GM21515 (cell line): ENCODE measurements at regions not wholly inside any gene's neighbourhood (a gene's known extent, or its start where the extent isn't known, plus 50 kb on each side); places are given as distances from the start of the nearest gene placed in this dataset.
"Not testable (repeated sequence)": the region's sequence is repeated elsewhere in the genome, so short reads cannot be mapped to it uniquely, and the experiment has no call there.

Experiments
- ATAC-seq: cut with Tn5 transposase; IDR thresholded peaks from one replicate; pipeline ENCODE4 v1.9.1; 2021; ENCODE audit not compliant: unreplicated experiment

GRCh38 chr3:191148131-191148530 is 50.9 kb upstream of the OSTN start:
- no peak for ATAC-seq

DNA sequence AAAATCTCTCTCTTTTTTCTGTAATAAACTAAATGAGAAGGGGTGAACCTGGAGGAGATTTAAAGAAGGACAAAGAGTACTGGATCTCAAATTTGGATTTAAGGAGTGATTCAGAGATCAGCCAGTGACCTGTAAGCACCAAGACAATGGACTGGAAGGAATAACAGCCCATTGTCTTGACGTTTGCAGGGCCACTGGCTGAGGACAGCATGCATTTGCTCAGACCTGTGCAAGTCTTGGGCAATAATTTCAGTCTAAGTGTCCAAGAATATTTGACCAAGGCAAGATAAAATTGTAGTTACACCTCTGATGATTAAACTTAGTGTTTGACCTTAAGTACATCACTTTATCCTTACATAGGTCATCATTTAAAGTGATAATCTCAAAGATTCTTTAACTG is 55.8 kb upstream of the OSTN start:
- ATAC-seq, result no peak

GRCh38 chr3:191141728-191142127 is 57.3 kb upstream of the OSTN start:
- ATAC-seq, result no peak

GRCh38 chr3:191139736-191140135 is 59.3 kb upstream of the OSTN start:
- peak; percentile 61 for ATAC-seq

DNA sequence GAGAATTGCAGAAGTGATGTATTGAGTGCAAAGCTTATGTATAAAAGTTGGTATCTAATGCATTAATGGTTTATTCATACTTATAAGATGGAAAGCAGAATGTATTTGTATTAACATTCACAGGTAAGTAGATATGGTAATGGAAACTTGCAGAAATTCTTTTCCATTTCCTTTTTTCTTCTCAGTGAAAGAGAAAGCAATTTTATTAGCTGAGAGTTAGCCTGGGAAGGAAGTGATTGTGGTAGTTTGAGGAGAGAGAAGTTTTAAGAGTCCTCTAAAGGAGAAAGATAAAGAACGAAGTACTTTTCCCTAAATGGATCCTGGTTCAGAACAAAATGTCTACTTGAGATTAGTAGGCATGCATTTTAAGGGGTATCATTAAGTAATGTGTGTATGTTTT is 60.1 kb upstream of the OSTN start:
- peak; percentile 36 for ATAC-seq

DNA sequence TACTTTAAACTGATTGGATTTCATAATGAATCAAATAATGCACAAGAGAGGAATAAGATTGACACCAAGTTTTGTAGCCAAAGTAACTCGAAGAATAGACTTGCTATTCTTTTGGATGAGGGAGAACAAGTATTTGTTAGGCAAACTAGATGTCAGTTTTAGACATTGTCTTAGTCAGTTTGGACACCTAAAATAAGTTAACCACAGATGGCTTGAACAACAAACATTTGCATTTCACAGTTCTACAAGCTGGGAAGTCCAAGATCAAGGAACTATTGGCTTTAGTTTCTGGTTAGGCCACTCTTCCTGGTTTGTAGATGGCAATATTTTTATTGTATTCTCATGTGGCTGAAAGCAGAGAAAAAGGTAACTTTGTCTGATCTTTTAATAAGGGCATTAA is 61.3 kb upstream of the OSTN start:
- no peak for ATAC-seq

DNA sequence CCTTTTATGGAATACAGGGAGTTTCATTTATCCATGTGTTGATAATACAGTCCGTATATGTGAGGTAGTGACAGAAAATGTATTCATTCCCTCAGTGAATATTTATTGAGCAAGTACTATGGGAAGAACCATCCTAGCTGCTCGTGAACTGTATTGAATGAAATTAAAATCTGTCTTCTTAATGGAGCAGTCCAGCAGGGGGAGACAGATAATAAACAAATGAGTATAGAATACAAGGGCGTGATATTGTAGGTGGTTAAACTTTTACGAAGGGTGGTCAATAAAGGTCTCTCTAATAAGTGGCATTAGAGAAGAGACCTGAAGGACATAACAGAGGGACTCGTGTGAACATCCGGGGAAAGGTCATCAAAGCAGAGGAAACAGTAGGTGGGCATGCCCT is 62.7 kb upstream of the OSTN start:
- ATAC-seq, result no peak

- no peak for ATAC-seq
Measured at GRCh38 chr3:191135175-191135574, 63.9 kb upstream of the OSTN start.

DNA sequence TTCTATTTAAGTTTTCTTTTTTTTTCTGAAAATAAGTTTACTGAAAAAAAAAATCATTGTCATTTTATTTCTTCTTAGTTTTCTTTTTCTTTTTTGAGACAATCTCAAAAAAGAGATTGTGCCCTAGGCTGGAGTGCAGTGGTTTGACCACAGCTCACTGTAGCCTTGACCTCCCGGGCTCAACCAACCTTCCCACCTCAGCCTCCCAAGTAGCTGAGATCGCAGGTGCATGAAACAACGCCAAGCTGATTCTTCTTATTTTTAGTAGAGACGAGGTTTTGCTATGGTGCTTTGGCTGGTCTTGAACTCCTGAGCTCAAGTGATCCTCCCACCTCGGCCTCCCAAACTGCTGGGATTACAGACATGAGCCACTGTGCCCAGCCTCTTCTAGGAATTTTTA is 65.7 kb upstream of the OSTN start:
- ATAC-seq, result no peak

DNA sequence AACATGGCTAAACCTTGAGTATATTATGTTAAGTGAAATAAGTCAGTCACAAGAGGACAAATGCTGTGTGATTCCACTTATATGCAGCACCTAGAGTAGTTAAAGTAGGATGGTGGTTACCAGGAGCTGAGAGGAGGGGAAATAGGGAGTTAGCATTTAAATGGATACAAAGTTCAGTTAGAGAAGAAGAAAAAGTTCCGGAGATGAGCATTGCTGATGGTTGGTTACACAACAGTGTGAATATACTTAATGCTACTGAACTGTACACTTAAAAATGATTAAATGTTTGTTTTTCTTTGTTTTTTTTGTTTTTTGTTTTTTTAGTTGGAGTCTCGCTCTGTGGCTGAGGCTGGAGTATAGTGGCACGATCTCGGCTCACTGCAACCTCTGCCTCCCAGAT is 67.7 kb upstream of the OSTN start:
- no peak for ATAC-seq

DNA sequence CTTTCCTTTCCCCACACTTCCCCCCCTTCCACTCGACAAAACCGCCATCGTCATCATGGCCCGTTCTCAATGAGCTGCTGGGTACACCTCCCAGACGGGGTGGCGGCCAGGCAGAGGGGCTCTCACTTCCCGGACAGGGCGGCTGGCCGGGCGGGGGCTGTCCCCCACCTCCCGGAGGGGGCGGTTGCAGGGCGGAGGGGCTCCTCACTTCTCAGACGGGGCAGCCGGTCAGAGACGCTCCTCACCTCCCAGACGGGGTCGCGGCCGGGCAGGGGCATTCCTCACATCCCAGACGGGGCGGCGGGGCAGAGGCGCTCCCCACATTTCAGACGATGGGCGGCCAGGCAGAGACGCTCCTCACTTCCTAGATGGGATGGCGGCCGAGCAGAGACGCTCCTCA is 74.2 kb upstream of the OSTN start:
- not testable (repeated sequence) for ATAC-seq

GRCh38 chr3:191123946-191124345 is 75.1 kb upstream of the OSTN start:
- ATAC-seq, result no peak

GRCh38 chr3:191123231-191123630 is 75.8 kb upstream of the OSTN start:
- no peak for ATAC-seq

- ATAC-seq, result peak; percentile 45
Measured at GRCh38 chr3:191120447-191121298, 78.4 kb upstream of the OSTN start.

DNA sequence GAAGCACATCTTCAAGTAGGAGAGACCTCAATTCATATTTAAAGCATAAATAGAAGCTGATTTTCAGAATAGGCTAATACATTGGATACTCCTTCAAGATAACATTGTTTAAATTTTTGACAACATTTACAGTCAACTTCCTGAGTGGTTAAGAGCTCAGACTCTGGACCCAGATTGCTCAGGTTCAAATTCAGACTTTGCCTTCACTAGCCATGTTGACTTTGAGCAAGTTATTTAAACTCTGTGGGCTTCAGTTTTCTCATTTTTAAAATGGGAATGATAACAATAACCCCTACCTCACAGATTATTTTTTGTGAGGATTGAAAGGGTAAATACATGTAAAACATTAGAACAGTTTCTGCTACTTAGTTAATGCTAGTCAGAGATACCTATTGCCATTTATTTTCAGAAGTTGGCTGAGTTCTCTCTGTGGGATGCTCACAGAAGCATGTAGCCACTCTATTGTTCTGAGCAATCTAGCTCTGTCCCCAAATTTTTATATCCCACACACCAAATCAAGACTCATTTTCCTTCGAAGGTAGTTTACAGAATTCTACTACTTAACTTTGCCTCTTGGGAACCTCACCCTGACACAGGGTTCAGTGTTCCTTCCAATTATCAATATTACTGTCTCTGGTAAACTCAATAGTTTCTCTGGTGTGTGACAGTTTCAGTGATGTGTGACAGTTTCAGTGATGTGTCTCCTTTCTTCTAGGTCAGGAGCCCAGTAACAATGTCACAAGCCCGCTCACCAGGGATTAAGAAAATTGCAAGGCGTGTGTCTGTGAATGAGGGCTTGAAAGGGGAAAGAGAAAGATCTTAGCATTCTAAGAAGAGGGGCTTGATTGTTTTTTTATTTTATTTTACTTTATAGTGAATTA is 79.4 kb upstream of the OSTN start:
- ATAC-seq, result peak; percentile 77

- no peak for ATAC-seq
Measured at GRCh38 chr3:191111722-191112121, 87.3 kb upstream of the OSTN start.

DNA sequence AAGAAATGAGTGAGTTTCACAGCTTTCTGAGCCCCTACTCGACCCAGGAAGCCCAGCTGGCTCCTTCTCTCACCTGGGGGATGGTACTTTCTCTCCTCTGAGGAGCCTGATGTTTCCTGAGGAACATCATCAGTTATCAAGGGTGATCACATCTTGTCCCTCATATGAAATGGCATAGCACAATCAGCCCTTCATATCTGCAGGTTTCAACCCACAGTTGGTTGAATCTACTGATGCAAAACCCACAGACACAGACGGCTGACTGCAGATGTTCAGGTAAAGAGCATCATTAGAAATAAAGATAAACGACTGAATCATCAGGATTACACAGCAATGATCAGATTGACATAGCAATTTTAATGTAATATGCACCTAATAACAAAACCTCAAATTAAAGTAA is 93.6 kb upstream of the OSTN start:
- ATAC-seq, result peak; percentile 57

- ATAC-seq, result no peak
Measured at GRCh38 chr3:191100516-191100915, 98.5 kb upstream of the OSTN start.

GRCh38 chr3:191094057-191094845 is 104.8 kb upstream of the OSTN start:
- no peak for ATAC-seq

- no peak for ATAC-seq
Measured at GRCh38 chr3:191087391-191087790, 111.7 kb upstream of the OSTN start.

- no peak for ATAC-seq
Measured at GRCh38 chr3:191085091-191085490, 114.0 kb upstream of the OSTN start.
